ENCODE measurements at regions not wholly inside any gene's neighbourhood (a gene's known extent, or its start where the extent isn't known, plus 50 kb on each side); places are given as distances from the start of the nearest gene placed in this dataset.

GRCh38 chr2:121838551-121838950 is 83.1 kb downstream of the TSN start (continued):
- no peak for TF ChIP-seq SUZ12 (IDR thresholded peaks at IDR 0.05; ENCODE audit: low read length)
- TF ChIP-seq CREB1 (IDR thresholded peaks at IDR 0.05) = no peak
- TF ChIP-seq TBP (IDR thresholded peaks at IDR 0.05; ENCODE audit: low read depth, low read length) = no peak
- TF ChIP-seq CTBP2 (IDR thresholded peaks at IDR 0.05; ENCODE audit: borderline replicate concordance, insufficient read depth, insufficient read length, low read length) = no peak
- TF ChIP-seq PHF8 (conservative IDR thresholded peaks at IDR 0.05; ENCODE audit: low read depth, low read length) = no peak
- TF ChIP-seq POLR2A (IDR thresholded peaks at IDR 0.05; ENCODE audit: control extremely low read depth in 1 of 2, low read depth in 2 of 2, low read length in 2 of 2) = no peak
